Stimulated activated CD4-positive, alpha-beta T cell treated with anti-CD3 and anti-CD28 coated beads, Interleukin-1b, Interleukin-23, amount 100 ng/mL, for 1 hour (primary cell): ENCODE measurements at regions not wholly inside any gene's neighbourhood (a gene's known extent, or its start where the extent isn't known, plus 50 kb on each side); places are given as distances from the start of the nearest gene placed in this dataset.

Experiments
- DNase-seq, 2 donors: peaks; one replicate each; pipeline ENCODE4 v3.0.0-alpha.2; 2020; ENCODE audit warnings: low read depth in 2 of 2

GRCh38 chr15:79186616-79187015 lies 95.9 kb upstream of the ANKRD34C start:
- no peak for DNase-seq

- DNase-seq, result peak in 1 of 2 donors; percentile 1
Measured at GRCh38 chr15:79185199-79185598, 94.6 kb upstream of the RASGRF1 start.

- peak; percentile 13 to 45 for DNase-seq
Measured at GRCh38 chr15:79184465-79184892, 93.9 kb upstream of the RASGRF1 start.

- no peak for DNase-seq
Measured at GRCh38 chr15:79180318-79180717, 89.7 kb upstream of the RASGRF1 start.

GRCh38 chr15:79179597-79179996 lies 89.0 kb upstream of the RASGRF1 start:
- no peak for DNase-seq

- no peak for DNase-seq
Measured at GRCh38 chr15:79179108-79179561, 88.6 kb upstream of the RASGRF1 start.

GRCh38 chr15:79178594-79178993 lies 88.0 kb upstream of the RASGRF1 start:
- DNase-seq, result no peak

- DNase-seq, result no peak
Measured at GRCh38 chr15:79176151-79176550, 85.6 kb upstream of the RASGRF1 start.

GRCh38 chr15:79172801-79173460 lies 82.4 kb upstream of the RASGRF1 start:
- no peak for DNase-seq

GRCh38 chr15:79172032-79172481 lies 81.5 kb upstream of the RASGRF1 start:
- DNase-seq, result no peak

- DNase-seq, result no peak
Measured at GRCh38 chr15:79171320-79172031, 80.9 kb upstream of the RASGRF1 start.

- no peak for DNase-seq
Measured at GRCh38 chr15:79170256-79170664, 79.7 kb upstream of the RASGRF1 start.

GRCh38 chr15:79169526-79170133 lies 79.0 kb upstream of the RASGRF1 start:
- DNase-seq, result no peak

GRCh38 chr15:79168922-79169456 lies 78.4 kb upstream of the RASGRF1 start:
- no peak for DNase-seq

GRCh38 chr15:79167776-79168175 lies 77.2 kb upstream of the RASGRF1 start:
- no peak for DNase-seq

GRCh38 chr15:79166311-79166955 lies 75.9 kb upstream of the RASGRF1 start:
- DNase-seq, result no peak

- no peak for DNase-seq
Measured at GRCh38 chr15:79164465-79164864, 73.9 kb upstream of the RASGRF1 start.

- no peak for DNase-seq
Measured at GRCh38 chr15:79164043-79164442, 73.5 kb upstream of the RASGRF1 start.

- DNase-seq, result no peak
Measured at GRCh38 chr15:79163395-79163794, 72.8 kb upstream of the RASGRF1 start.

- no peak for DNase-seq
Measured at GRCh38 chr15:79161837-79162508, 71.4 kb upstream of the RASGRF1 start.

GRCh38 chr15:79160211-79160610 lies 69.6 kb upstream of the RASGRF1 start:
- no peak for DNase-seq
